ENCODE measurements at regions not wholly inside any gene's neighbourhood (a gene's known extent, or its start where the extent isn't known, plus 50 kb on each side); places are given as distances from the start of the nearest gene placed in this dataset.
"Not testable (repeated sequence)": the region's sequence is repeated elsewhere in the genome, so short reads cannot be mapped to it uniquely, and the experiment has no call there.

DNA sequence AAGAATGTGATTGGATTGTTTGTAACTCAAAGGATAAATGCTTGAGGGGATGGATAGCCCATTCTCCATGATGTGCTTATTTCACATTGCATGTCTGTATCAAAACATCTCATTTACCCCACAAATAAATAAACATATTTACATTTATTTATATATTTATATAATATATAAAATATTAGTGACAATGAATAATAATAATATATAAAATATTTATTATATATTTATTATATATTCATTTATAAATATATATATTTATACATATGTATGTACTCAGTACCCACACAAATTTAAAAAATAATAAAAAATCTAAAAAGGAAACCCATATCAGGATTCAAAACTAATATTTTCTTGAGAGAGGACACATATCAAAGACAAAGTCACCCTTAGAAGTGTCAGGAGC is 429.9 kb downstream of the KCNJ2 start:
- no peaks in the 10 kb centered on the region for H3K4me1 ChIP-seq (replicated peaks)
- H3K27me3 ChIP-seq (replicated peaks; ENCODE audit: insufficient read depth): no peaks in the 10 kb centered on the region
- DNase-seq (ENCODE audit: low spot score): no peak
- H3K27ac ChIP-seq: no peak overlapping the region
- H3K9me3 ChIP-seq: no peaks in the 10 kb centered on the region
- H3K36me3 ChIP-seq: no peaks in the 10 kb centered on the region
- TF ChIP-seq POLR2AphosphoS5 (IDR thresholded peaks at IDR 0.05): no peak
- TF ChIP-seq, protein P1, sequence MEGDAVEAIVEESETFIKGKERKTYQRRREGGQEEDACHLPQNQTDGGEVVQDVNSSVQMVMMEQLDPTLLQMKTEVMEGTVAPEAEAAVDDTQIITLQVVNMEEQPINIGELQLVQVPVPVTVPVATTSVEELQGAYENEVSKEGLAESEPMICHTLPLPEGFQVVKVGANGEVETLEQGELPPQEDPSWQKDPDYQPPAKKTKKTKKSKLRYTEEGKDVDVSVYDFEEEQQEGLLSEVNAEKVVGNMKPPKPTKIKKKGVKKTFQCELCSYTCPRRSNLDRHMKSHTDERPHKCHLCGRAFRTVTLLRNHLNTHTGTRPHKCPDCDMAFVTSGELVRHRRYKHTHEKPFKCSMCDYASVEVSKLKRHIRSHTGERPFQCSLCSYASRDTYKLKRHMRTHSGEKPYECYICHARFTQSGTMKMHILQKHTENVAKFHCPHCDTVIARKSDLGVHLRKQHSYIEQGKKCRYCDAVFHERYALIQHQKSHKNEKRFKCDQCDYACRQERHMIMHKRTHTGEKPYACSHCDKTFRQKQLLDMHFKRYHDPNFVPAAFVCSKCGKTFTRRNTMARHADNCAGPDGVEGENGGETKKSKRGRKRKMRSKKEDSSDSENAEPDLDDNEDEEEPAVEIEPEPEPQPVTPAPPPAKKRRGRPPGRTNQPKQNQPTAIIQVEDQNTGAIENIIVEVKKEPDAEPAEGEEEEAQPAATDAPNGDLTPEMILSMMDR (IDR thresholded peaks at IDR 0.05): no peak
- no peak for TF ChIP-seq POLR2A (IDR thresholded peaks at IDR 0.05)
- H3K4me3 ChIP-seq: no peak overlapping the region
- intact Hi-C loops (cut with DNase I): no loop called here

DNA sequence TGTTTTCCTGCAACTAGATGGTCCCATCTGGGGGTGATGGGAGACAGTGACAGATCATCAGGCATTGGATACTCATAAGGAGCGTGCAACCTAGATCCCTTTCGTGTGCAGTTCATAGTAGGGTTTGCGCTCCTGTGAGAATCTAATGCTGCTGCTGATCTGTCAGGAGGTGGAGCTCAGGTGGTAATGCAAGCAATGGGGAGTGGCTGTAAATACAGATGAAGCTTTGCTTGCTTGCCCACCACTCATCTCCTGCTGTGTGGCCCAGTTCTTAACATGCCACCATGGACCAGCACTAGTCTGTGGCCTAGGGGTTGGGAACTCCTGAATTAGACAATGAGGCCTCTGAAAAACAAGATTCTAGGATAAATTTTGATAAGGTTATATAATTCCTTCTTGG is 430.6 kb downstream of the KCNJ2 start:
- intact Hi-C loops (cut with DNase I): not testable (repeated sequence)
- WGBS: 97% methylated on average over 3 of the region's 3 CpGs

DNA sequence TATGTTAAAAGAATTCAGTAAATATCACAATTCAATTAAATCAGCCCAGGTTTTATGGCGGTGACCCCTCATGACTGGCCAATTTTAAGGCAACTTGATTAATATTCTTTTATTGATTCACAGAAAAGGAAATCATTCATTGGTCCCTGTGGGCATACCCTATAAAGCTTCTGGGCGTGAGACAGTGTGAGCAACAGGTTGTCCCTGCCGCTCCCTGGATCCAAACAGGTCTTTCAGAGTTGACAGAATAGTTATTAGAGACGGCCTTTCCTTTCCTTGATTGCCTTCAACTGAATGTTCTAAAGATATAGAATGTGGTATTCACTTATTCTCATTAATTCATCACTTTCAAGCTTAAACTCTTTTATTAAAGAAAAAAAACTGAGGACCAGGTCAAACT is 433.9 kb downstream of the KCNJ2 start:
- H3K27me3 ChIP-seq (replicated peaks; ENCODE audit: insufficient read depth): no peaks in the 10 kb centered on the region
- no peak for DNase-seq (ENCODE audit: low spot score)

More for the DNA sequence above, 430.6 kb downstream of the KCNJ2 start:
- not testable (repeated sequence) for H3K27ac ChIP-seq; H3K27me3 ChIP-seq (replicated peaks; ENCODE audit: insufficient read depth); H3K36me3 ChIP-seq; H3K4me1 ChIP-seq (replicated peaks); DNase-seq (ENCODE audit: low spot score); H3K9me3 ChIP-seq; H3K4me3 ChIP-seq

DNA sequence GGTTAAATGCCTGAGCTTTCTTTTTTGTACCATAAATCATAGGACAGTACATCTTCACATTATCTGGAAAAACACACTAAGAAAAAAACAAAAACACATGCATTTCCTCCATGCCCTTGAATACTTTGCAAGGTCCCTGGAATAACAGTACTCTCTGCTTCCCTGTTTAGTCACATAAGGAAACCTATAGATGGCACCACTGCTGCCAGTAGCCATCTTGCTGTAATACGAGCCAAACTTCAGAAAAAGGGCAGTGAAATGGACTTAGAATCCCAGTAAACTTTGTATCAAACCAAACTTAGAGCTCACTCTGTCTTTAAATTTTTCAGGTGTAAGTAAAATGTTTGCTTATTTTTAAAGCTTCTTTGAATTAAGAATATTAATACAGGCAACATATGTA is 435.5 kb downstream of the KCNJ2 start:
- Histone ChIP-seq H3K27me3 (replicated peaks; ENCODE audit: insufficient read depth) (no peaks in the 10 kb centered on the region), H3K27ac (no peak overlapping the region), H3K9me3 (no peaks in the 10 kb centered on the region), H3K36me3 (no peaks in the 10 kb centered on the region), H3K4me1 (replicated peaks) (no peaks in the 10 kb centered on the region), H3K4me3 (no peak overlapping the region)
- WGBS: 61% methylated on average over 1 of the region's 1 CpG
- intact Hi-C loops (cut with DNase I): no loop called here
- TF ChIP-seq POLR2A (IDR thresholded peaks at IDR 0.05): no peak
- TF ChIP-seq, protein P1 (IDR thresholded peaks at IDR 0.05): no peak
- DNase-seq (ENCODE audit: low spot score): no peak

More for the DNA sequence above, 433.9 kb downstream of the KCNJ2 start:
- 94% methylated on average over 4 of the region's 4 CpGs for WGBS
- H3K4me1 ChIP-seq (replicated peaks): no peaks in the 10 kb centered on the region
- H3K9me3 ChIP-seq: no peaks in the 10 kb centered on the region
- intact Hi-C loops (cut with DNase I): no loop called here
- no peak overlapping the region for H3K4me3 ChIP-seq
- H3K36me3 ChIP-seq: no peaks in the 10 kb centered on the region
- no peak overlapping the region for H3K27ac ChIP-seq
- TF ChIP-seq, protein P1 (IDR thresholded peaks at IDR 0.05): no peak
- TF ChIP-seq POLR2AphosphoS5 (IDR thresholded peaks at IDR 0.05) (no peak), POLR2A (IDR thresholded peaks at IDR 0.05) (no peak)

DNA sequence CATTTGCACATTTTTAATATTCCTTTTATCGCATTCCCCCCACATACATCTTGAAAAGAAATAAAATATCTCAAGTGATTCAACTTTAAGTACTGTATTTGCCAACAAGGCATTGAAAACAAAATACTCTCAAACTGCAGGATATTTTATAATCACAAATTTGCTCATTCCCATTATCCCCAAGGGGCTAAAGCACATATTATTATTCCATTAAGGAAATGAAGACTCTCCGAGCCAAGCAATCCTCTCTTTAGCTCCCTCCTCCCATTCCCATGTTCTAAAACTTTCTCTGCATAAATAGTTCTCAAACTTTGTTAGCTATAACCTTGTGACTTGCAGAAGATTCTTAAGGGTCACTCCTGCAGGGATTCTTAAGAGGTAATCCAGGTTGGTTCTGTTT is 436.8 kb downstream of the KCNJ2 start:
- intact Hi-C loops (cut with DNase I): no loop called here
- TF ChIP-seq POLR2AphosphoS5 (IDR thresholded peaks at IDR 0.05) (no peak), POLR2A (IDR thresholded peaks at IDR 0.05) (no peak)
- TF ChIP-seq, protein P1 (IDR thresholded peaks at IDR 0.05): no peak
- H3K27me3 ChIP-seq (replicated peaks; ENCODE audit: insufficient read depth): no peaks in the 10 kb centered on the region
- H3K4me1 ChIP-seq (replicated peaks): no peaks in the 10 kb centered on the region
- no peak overlapping the region for H3K27ac ChIP-seq
- 88% methylated on average over 2 of the region's 2 CpGs for WGBS
- no peaks in the 10 kb centered on the region for H3K9me3 ChIP-seq
- DNase-seq (ENCODE audit: low spot score): no peak
- no peak overlapping the region for H3K4me3 ChIP-seq
- no peaks in the 10 kb centered on the region for H3K36me3 ChIP-seq
